DMS 273 treated with DMSO at 0.1 percent for 48 hours (cell line): ENCODE measurements at regions not wholly inside any gene's neighbourhood (a gene's known extent, or its start where the extent isn't known, plus 50 kb on each side); places are given as distances from the start of the nearest gene placed in this dataset.
"Not testable (repeated sequence)": the region's sequence is repeated elsewhere in the genome, so short reads cannot be mapped to it uniquely, and the experiment has no call there.

Experiments
- DNase-seq: peaks from one replicate; lab custom pipeline; 2025; lab: John Stamatoyannopoulos, UW

- DNase-seq, result no peak
Measured at GRCh38 chr13:104625201-104625600, 1559.0 kb upstream of the SLC10A2 start.

GRCh38 chr13:104616990-104617389 lies 1550.8 kb upstream of the SLC10A2 start:
- DNase-seq, result no peak

GRCh38 chr13:104614361-104615145 lies 1548.3 kb upstream of the SLC10A2 start:
- no peak for DNase-seq

- DNase-seq, result no peak
Measured at GRCh38 chr13:104608331-104608730, 1542.1 kb upstream of the SLC10A2 start.

GRCh38 chr13:104605435-104605834 lies 1539.2 kb upstream of the SLC10A2 start:
- not testable (repeated sequence) for DNase-seq

- no peak for DNase-seq
Measured at GRCh38 chr13:104597546-104598180, 1531.4 kb upstream of the SLC10A2 start.

GRCh38 chr13:104595511-104595910 lies 1529.3 kb upstream of the SLC10A2 start:
- DNase-seq, result no peak

- no peak for DNase-seq
Measured at GRCh38 chr13:104594806-104595205, 1528.6 kb upstream of the SLC10A2 start.

GRCh38 chr13:104593693-104594092 lies 1527.5 kb upstream of the SLC10A2 start:
- DNase-seq, result no peak

- DNase-seq, result no peak
Measured at GRCh38 chr13:104593251-104593576, 1527.0 kb upstream of the SLC10A2 start.

GRCh38 chr13:104592545-104593250 lies 1526.5 kb upstream of the SLC10A2 start:
- no peak for DNase-seq

GRCh38 chr13:104592127-104592526 lies 1525.9 kb upstream of the SLC10A2 start:
- no peak for DNase-seq

- no peak for DNase-seq
Measured at GRCh38 chr13:104586051-104586746, 1520.0 kb upstream of the SLC10A2 start.

GRCh38 chr13:104584481-104584880 lies 1518.3 kb upstream of the SLC10A2 start:
- no peak for DNase-seq

- DNase-seq, result no peak
Measured at GRCh38 chr13:104580931-104581330, 1514.7 kb upstream of the SLC10A2 start.

GRCh38 chr13:104577071-104577815 lies 1511.0 kb upstream of the SLC10A2 start:
- no peak for DNase-seq

- DNase-seq, result no peak
Measured at GRCh38 chr13:104571893-104572229, 1505.6 kb upstream of the SLC10A2 start.

- no peak for DNase-seq
Measured at GRCh38 chr13:104571161-104571892, 1505.1 kb upstream of the SLC10A2 start.

- DNase-seq, result no peak
Measured at GRCh38 chr13:104567114-104567513, 1500.9 kb upstream of the SLC10A2 start.

GRCh38 chr13:104565888-104566287 lies 1499.7 kb upstream of the SLC10A2 start:
- DNase-seq, result no peak

GRCh38 chr13:104553896-104554295 lies 1487.7 kb upstream of the SLC10A2 start:
- DNase-seq, result no peak
